WTC11 (cell line): ENCODE measurements at regions not wholly inside any gene's neighbourhood (a gene's known extent, or its start where the extent isn't known, plus 50 kb on each side); places are given as distances from the start of the nearest gene placed in this dataset.
A peak's percentile ranks its signal among the peaks of the same experiment; 100 is the strongest.

Experiments used
- ATAC-seq: fragments of 200-7000 bp; cut with Tn5 transposase; 2 replicates; pipeline ENCODE4 v1.10.0; 2021; ENCODE audit warnings: mild to moderate bottlenecking, moderate library complexity
- CTCF ChIA-PET: fragments of 300-600 bp; sonication (Branson Sonifier 250); formaldehyde crosslinking; loops from one replicate; lab custom pipeline; 2021; ENCODE audit warnings: antibody characterized with exemption; lab: Charles Lee
- POLR2A ChIA-PET: fragments of 350-600 bp; sonication (Branson Sonifier 250); formaldehyde crosslinking; loops from one replicate; lab custom pipeline; 2021; ENCODE audit warnings: antibody characterized with exemption; lab: Charles Lee
- DNase-seq: peaks from one replicate; pipeline ENCODE4 v3.0.0; 2021; ENCODE audit warnings: low spot score
- H3K27ac Mint-ChIP-seq: 2 replicates; pipeline ENCODE4 v1.8.0; 2021; ENCODE audit warnings: mixed read lengths
- H3K27me3 Mint-ChIP-seq: 2 replicates; pipeline ENCODE4 v1.8.0; 2021; ENCODE audit warnings: low read depth, mild to moderate bottlenecking, moderate library complexity, mixed read lengths
- H3K36me3 Mint-ChIP-seq: 2 replicates; pipeline ENCODE4 v1.8.0; 2021; ENCODE audit warnings: mixed read lengths
- H3K4me1 Mint-ChIP-seq: 2 replicates; pipeline ENCODE4 v1.8.0; 2022; ENCODE audit warnings: mixed read lengths
- H3K4me3 Mint-ChIP-seq: 2 replicates; pipeline ENCODE4 v1.8.0; 2021; ENCODE audit warnings: mild to moderate bottlenecking, moderate library complexity, mixed read lengths
- H3K9me3 Mint-ChIP-seq: 2 replicates; pipeline ENCODE4 v1.8.0; 2021; ENCODE audit warnings: mixed read lengths
- E2F4 ChIP-seq: sonication (generic); formaldehyde crosslinking; IDR thresholded peaks from 2 replicates; pipeline ENCODE4 v1.8.1; 2022; ENCODE audit warnings: low read depth, mild to moderate bottlenecking, moderate library complexity, missing genetic modification reagents, borderline replicate concordance
- ELF4 ChIP-seq: sonication (generic); formaldehyde crosslinking; IDR thresholded peaks from 2 replicates; pipeline ENCODE4 v1.8.1; 2022; ENCODE audit warnings: low read depth, mild to moderate bottlenecking, moderate library complexity, missing genetic modification reagents
- EMX1 ChIP-seq: fragments of 250-450 bp; sonication (Bioruptor Pico); IDR thresholded peaks from 2 replicates; pipeline ENCODE4 v1.8.0; 2021; ENCODE audit warnings: mild to moderate bottlenecking
- ETV6 ChIP-seq: sonication (generic); formaldehyde crosslinking; IDR thresholded peaks from 2 replicates; pipeline ENCODE4 v1.8.1; 2022; ENCODE audit warnings: mild to moderate bottlenecking, missing genetic modification reagents
- GRHL2 ChIP-seq: fragments of 250-450 bp; sonication (Bioruptor Pico); IDR thresholded peaks from 2 replicates; pipeline ENCODE4 v1.8.0; 2022; ENCODE audit warnings: mild to moderate bottlenecking, moderate library complexity; ENCODE audit not compliant: insufficient replicate concordance, severe bottlenecking
- JUN ChIP-seq: sonication (generic); formaldehyde crosslinking; IDR thresholded peaks from 2 replicates; pipeline ENCODE4 v1.8.0; 2023; ENCODE audit warnings: mild to moderate bottlenecking, missing genetic modification reagents
- MXD4 ChIP-seq: fragments of 250-450 bp; sonication (Bioruptor Pico); IDR thresholded peaks from 2 replicates; pipeline ENCODE4 v1.8.0; 2021; ENCODE audit warnings: mild to moderate bottlenecking, moderate library complexity, borderline replicate concordance
- MYBL2 ChIP-seq: sonication (generic); formaldehyde crosslinking; IDR thresholded peaks from 2 replicates; pipeline ENCODE4 v1.8.1; 2023; ENCODE audit warnings: mild to moderate bottlenecking, moderate library complexity, missing genetic modification reagents
- NFE2L1 ChIP-seq: sonication (generic); formaldehyde crosslinking; IDR thresholded peaks from 2 replicates; pipeline ENCODE4 v1.8.1; 2023; ENCODE audit warnings: missing genetic modification reagents
- NFYB ChIP-seq: sonication (generic); formaldehyde crosslinking; conservative IDR thresholded peaks from 2 replicates; pipeline ENCODE4 v1.8.0; 2022; ENCODE audit warnings: low read depth, missing genetic modification reagents
- OVOL2 ChIP-seq: fragments of 250-450 bp; sonication (Bioruptor Pico); IDR thresholded peaks from 2 replicates; pipeline ENCODE4 v1.9.0; 2021; ENCODE audit warnings: mild to moderate bottlenecking, borderline replicate concordance
- RELA ChIP-seq: sonication (generic); formaldehyde crosslinking; IDR thresholded peaks from 2 replicates; pipeline ENCODE4 v1.8.1; 2022; ENCODE audit warnings: missing genetic modification reagents, mild to moderate bottlenecking, borderline replicate concordance
- ZBTB43 ChIP-seq: sonication (generic); formaldehyde crosslinking; IDR thresholded peaks from 2 replicates; pipeline ENCODE4 v1.8.1; 2023; ENCODE audit warnings: mild to moderate bottlenecking, missing genetic modification reagents
- ZMAT4 ChIP-seq: fragments of 250-450 bp; sonication (Bioruptor Pico); IDR thresholded peaks from 2 replicates; pipeline ENCODE4 v1.9.0; 2021; ENCODE audit warnings: mild to moderate bottlenecking
- ZNF138 ChIP-seq: sonication (generic); formaldehyde crosslinking; conservative IDR thresholded peaks from 2 replicates; pipeline ENCODE4 v1.8.1; 2022; ENCODE audit warnings: mild to moderate bottlenecking, moderate library complexity, missing genetic modification reagents
- ZNF219 ChIP-seq: sonication (generic); formaldehyde crosslinking; IDR thresholded peaks from 2 replicates; pipeline ENCODE4 v1.8.0; 2023; ENCODE audit warnings: missing genetic modification reagents, mild to moderate bottlenecking, borderline replicate concordance
- ZNF232 ChIP-seq: sonication (generic); formaldehyde crosslinking; IDR thresholded peaks from 2 replicates; pipeline ENCODE4 v1.8.0; 2022; ENCODE audit warnings: mild to moderate bottlenecking, missing genetic modification reagents
- ZNF416 ChIP-seq: fragments of 250-450 bp; sonication (Bioruptor Pico); IDR thresholded peaks from 2 replicates; pipeline ENCODE4 v1.9.0; 2021; ENCODE audit warnings: mild to moderate bottlenecking, inconsistent platforms
- ZNF423 ChIP-seq: fragments of 250-450 bp; sonication (Bioruptor Pico); IDR thresholded peaks from 2 replicates; pipeline ENCODE4 v2.1.2; 2022; ENCODE audit warnings: mild to moderate bottlenecking, moderate library complexity
- ZNF671 ChIP-seq: fragments of 250-450 bp; sonication (Bioruptor Pico); IDR thresholded peaks from 2 replicates; pipeline ENCODE4 v1.8.0; 2021; ENCODE audit warnings: mild to moderate bottlenecking
- TF ChIP-seq, protein P1 (sequence below): sonication (generic); formaldehyde crosslinking; IDR thresholded peaks from 2 replicates; pipeline ENCODE4 v1.8.1; 2022; ENCODE audit warnings: mild to moderate bottlenecking, moderate library complexity, missing genetic modification reagents
- TF ChIP-seq, protein P2 (sequence below): sonication (generic); formaldehyde crosslinking; IDR thresholded peaks from 2 replicates; pipeline ENCODE4 v1.8.1; 2023; ENCODE audit warnings: mild to moderate bottlenecking, missing genetic modification reagents, moderate library complexity
- TF ChIP-seq, protein P3 (sequence below): sonication (generic); formaldehyde crosslinking; IDR thresholded peaks from 2 replicates; pipeline ENCODE4 v1.8.1; 2023; ENCODE audit warnings: mild to moderate bottlenecking, moderate library complexity, missing genetic modification reagents
- TF ChIP-seq, protein P4 (sequence below): fragments of 250-450 bp; sonication (Bioruptor Pico); IDR thresholded peaks from 2 replicates; pipeline ENCODE4 v1.9.0; 2021; ENCODE audit warnings: mild to moderate bottlenecking, borderline replicate concordance

DNA sequence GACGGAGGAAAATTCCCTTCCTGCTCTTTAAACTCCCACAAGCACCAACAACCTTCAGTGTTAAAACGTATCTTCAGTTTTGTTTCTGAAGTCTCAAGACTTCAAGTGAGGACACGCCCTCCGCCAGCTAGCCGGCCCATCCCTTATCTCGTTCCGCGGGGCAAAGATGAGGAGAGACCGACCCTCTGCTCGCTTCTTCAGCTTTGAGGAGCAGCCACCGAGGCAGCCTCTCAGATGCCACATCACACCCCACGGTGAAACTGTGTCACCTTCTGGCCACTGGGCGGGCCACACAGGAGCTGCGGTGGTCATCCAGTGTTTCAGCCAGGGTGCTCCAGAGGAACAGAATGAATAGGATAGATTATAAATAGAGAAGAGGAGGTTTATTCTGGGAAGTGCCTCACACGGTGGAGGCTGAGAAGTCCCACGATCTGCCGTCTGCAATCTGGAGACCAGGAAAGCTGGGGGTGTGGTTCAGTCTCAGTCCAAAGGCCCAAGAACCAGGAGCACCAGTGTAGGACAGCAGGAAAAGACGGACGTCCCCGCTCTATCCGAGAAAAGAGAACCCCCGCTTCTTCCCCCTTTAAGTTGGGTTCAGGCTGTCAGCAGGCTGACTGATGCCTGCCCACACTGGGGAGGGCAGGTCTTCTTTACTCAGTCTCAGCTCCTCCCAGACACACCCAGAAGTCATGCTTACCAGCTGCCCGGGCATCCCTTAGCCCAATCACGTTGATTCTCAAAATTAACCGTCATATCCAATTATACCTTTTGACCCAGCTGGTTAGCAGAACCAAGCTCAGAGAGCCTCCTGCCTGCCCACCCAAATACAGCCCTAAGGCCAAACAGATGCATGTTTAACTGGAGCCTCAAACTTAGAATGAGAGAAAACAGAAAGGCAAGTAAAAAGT is 399.7 kb upstream of the ID2 start:
- CTCF ChIA-PET, result no interaction called here
- Mint-ChIP-seq H3K9me3 (no peaks in the 10 kb centered on the region), H3K27ac (0 out of 2 replicates have a peak overlapping the region, but pooled peaks have one; percentile 28), H3K36me3 (no peaks in the 10 kb centered on the region), H3K27me3 (no peaks in the 10 kb centered on the region; the same call in 1 of the 2 replicates), H3K4me3 (no peak overlapping the region), H3K4me1 (peaks cover 21% of the 10 kb centered on the region)
- no peak for TF ChIP-seq ZBTB43
- no peak; the same call in 1 of the 2 replicates for TF ChIP-seq NFYB (CRISPR knock-in tag)
- TF ChIP-seq GRHL2 (CRISPR knock-in tag), result no peak
- no peak for TF ChIP-seq JUN (CRISPR knock-in tag)
- no peak for TF ChIP-seq ZMAT4 (CRISPR knock-in tag)
- no peak for TF ChIP-seq E2F4 (CRISPR knock-in tag)
- TF ChIP-seq, protein P1, sequence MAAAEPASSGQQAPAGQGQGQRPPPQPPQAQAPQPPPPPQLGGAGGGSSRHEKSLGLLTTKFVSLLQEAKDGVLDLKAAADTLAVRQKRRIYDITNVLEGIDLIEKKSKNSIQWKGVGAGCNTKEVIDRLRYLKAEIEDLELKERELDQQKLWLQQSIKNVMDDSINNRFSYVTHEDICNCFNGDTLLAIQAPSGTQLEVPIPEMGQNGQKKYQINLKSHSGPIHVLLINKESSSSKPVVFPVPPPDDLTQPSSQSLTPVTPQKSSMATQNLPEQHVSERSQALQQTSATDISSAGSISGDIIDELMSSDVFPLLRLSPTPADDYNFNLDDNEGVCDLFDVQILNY, result no peak
- no peak for TF ChIP-seq ELF4 (CRISPR knock-in tag)
- no peak for TF ChIP-seq EMX1 (CRISPR knock-in tag)
- TF ChIP-seq ZNF671, result no peak
- TF ChIP-seq ZNF416 (CRISPR knock-in tag), result no peak
- TF ChIP-seq, protein P2, sequence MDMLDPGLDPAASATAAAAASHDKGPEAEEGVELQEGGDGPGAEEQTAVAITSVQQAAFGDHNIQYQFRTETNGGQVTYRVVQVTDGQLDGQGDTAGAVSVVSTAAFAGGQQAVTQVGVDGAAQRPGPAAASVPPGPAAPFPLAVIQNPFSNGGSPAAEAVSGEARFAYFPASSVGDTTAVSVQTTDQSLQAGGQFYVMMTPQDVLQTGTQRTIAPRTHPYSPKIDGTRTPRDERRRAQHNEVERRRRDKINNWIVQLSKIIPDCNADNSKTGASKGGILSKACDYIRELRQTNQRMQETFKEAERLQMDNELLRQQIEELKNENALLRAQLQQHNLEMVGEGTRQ (CRISPR knock-in tag), result no peak
- TF ChIP-seq MXD4 (CRISPR knock-in tag), result no peak
- no peak for TF ChIP-seq RELA (CRISPR knock-in tag)
- no peak for TF ChIP-seq ETV6 (CRISPR knock-in tag)
- no peak for TF ChIP-seq ZNF219 (CRISPR knock-in tag)
- no peak for TF ChIP-seq MYBL2 (CRISPR knock-in tag)
- ATAC-seq (no peak), DNase-seq (no peak)
- POLR2A ChIA-PET, result no interaction called here

DNA sequence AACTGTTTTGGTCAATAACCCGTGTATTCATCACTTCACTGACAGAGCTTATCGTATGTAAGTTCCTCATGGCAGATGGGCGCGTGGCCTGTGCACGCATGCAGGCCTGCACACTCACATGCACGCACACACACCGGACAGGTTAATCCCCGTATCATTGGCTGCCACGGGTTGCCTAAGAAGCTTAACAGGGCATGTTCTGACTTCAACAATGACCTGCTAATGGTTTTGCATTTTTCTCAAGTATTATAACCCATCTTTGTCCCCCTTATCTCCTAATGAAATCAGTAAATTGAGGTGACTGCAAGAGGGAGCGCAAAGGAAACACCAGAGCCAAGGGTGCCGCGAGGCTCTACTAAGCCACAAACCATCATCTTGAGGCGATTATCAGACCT is 399.0 kb upstream of the ID2 start:
- H3K36me3 Mint-ChIP-seq, result no peaks in the 10 kb centered on the region
- no peaks in the 10 kb centered on the region for H3K9me3 Mint-ChIP-seq
- ATAC-seq (no peak), DNase-seq (no peak)
- H3K4me1 Mint-ChIP-seq, result peaks cover 21% of the 10 kb centered on the region
- H3K4me3 Mint-ChIP-seq, result no peak overlapping the region
- ChIA-PET POLR2A (no interaction called here), CTCF (no interaction called here)
- H3K27ac Mint-ChIP-seq, result no peak overlapping the region
- H3K27me3 Mint-ChIP-seq, result no peaks in the 10 kb centered on the region; the same call in 1 of the 2 replicates
- TF ChIP-seq ZNF138 (CRISPR knock-in tag), result no peak
- no peak for TF ChIP-seq OVOL2 (CRISPR knock-in tag)
- no peak for TF ChIP-seq NFE2L1 (CRISPR knock-in tag)
- no peak for TF ChIP-seq MYBL2 (CRISPR knock-in tag)
- no peak for TF ChIP-seq ZNF232
- TF ChIP-seq ZMAT4 (CRISPR knock-in tag), result no peak
- no peak for TF ChIP-seq ZNF423
- TF ChIP-seq, protein P3, sequence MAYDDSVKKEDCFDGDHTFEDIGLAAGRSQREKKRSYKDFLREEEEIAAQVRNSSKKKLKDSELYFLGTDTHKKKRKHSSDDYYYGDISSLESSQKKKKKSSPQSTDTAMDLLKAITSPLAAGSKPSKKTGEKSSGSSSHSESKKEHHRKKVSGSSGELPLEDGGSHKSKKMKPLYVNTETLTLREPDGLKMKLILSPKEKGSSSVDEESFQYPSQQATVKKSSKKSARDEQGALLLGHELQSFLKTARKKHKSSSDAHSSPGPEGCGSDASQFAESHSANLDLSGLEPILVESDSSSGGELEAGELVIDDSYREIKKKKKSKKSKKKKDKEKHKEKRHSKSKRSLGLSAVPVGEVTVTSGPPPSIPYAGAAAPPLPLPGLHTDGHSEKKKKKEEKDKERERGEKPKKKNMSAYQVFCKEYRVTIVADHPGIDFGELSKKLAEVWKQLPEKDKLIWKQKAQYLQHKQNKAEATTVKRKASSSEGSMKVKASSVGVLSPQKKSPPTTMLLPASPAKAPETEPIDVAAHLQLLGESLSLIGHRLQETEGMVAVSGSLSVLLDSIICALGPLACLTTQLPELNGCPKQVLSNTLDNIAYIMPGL (CRISPR knock-in tag), result no peak
- TF ChIP-seq, protein P4, sequence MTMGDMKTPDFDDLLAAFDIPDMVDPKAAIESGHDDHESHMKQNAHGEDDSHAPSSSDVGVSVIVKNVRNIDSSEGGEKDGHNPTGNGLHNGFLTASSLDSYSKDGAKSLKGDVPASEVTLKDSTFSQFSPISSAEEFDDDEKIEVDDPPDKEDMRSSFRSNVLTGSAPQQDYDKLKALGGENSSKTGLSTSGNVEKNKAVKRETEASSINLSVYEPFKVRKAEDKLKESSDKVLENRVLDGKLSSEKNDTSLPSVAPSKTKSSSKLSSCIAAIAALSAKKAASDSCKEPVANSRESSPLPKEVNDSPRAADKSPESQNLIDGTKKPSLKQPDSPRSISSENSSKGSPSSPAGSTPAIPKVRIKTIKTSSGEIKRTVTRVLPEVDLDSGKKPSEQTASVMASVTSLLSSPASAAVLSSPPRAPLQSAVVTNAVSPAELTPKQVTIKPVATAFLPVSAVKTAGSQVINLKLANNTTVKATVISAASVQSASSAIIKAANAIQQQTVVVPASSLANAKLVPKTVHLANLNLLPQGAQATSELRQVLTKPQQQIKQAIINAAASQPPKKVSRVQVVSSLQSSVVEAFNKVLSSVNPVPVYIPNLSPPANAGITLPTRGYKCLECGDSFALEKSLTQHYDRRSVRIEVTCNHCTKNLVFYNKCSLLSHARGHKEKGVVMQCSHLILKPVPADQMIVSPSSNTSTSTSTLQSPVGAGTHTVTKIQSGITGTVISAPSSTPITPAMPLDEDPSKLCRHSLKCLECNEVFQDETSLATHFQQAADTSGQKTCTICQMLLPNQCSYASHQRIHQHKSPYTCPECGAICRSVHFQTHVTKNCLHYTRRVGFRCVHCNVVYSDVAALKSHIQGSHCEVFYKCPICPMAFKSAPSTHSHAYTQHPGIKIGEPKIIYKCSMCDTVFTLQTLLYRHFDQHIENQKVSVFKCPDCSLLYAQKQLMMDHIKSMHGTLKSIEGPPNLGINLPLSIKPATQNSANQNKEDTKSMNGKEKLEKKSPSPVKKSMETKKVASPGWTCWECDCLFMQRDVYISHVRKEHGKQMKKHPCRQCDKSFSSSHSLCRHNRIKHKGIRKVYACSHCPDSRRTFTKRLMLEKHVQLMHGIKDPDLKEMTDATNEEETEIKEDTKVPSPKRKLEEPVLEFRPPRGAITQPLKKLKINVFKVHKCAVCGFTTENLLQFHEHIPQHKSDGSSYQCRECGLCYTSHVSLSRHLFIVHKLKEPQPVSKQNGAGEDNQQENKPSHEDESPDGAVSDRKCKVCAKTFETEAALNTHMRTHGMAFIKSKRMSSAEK (CRISPR knock-in tag), result no peak
